ENCODE measurements at regions not wholly inside any gene's neighbourhood (a gene's known extent, or its start where the extent isn't known, plus 50 kb on each side); places are given as distances from the start of the nearest gene placed in this dataset.

GRCh38 chr6:91646649-91647048 is 1059.8 kb upstream of the MAP3K7 start:
- TF ChIP-seq SIN3A (conservative IDR thresholded peaks at IDR 0.05 in 1 of 2, IDR thresholded peaks at IDR 0.05 in 1 of 2; ENCODE audit: low read depth in 1 of 2, low read length in 2 of 2) = no peak
- TF ChIP-seq ATF3 (IDR thresholded peaks at IDR 0.05; ENCODE audit: insufficient read depth, low read depth, low read length) = no peak
- no peak for TF ChIP-seq CHD1 (IDR thresholded peaks at IDR 0.05; ENCODE audit: low read depth, low read length)
- no peak for TF ChIP-seq CTCF (IDR thresholded peaks at IDR 0.05; ENCODE audit: control extremely low read depth in 1 of 3, insufficient read depth in 1 of 3, low read depth in 1 of 3, low read length in 3 of 3)
- no peak for TF ChIP-seq HDAC6 (IDR thresholded peaks at IDR 0.05; ENCODE audit: low read depth, low read length)
- TF ChIP-seq RFX5 (IDR thresholded peaks at IDR 0.05; ENCODE audit: borderline replicate concordance, low read depth, low read length) = no peak
- no peak for TF ChIP-seq JUND (IDR thresholded peaks at IDR 0.05; ENCODE audit: low read length)
- TF ChIP-seq MAX (IDR thresholded peaks at IDR 0.05) = no peak
- TF ChIP-seq BRCA1 (IDR thresholded peaks at IDR 0.05; ENCODE audit: low read depth, low read length) = no peak

Measured in H1 (cell line).